Adrenal gland (tissue), 9 donors: ENCODE measurements at regions not wholly inside any gene's neighbourhood (a gene's known extent, or its start where the extent isn't known, plus 50 kb on each side); places are given as distances from the start of the nearest gene placed in this dataset.

Source experiments
- DNase-seq, 7 donors: peaks; one replicate each; pipeline ENCODE4 v3.0.0-alpha.2; 2019 to 2020
- H3K27ac ChIP-seq, 5 donors: fragments of 200-600 bp; sonication (generic) in 4 of 5; 1 replicate in 3 of 5; 2 replicates in 2 of 5; pipeline versions ENCODE4 v1.5.1 to v1.8.0; 2016 to 2020; ENCODE audit warnings: mild to moderate bottlenecking in 1 of 5
- H3K27me3 ChIP-seq: fragments of 200-600 bp; 2 replicates; pipeline ENCODE4 v1.8.0; 2021
- H3K36me3 ChIP-seq, 2 donors: fragments of 200-600 bp; replicated peaks in 1 of 2; 1 replicate in 1 of 2; 2 replicates in 1 of 2; pipeline versions ENCODE4 v1.5.1 to v1.8.0; 2018 to 2022
- H3K4me1 ChIP-seq, 2 donors: fragments of 200-600 bp; replicated peaks in 1 of 2; 1 replicate in 1 of 2; 2 replicates in 1 of 2; pipeline versions ENCODE4 v1.5.1 to v1.8.0; 2018 to 2021
- H3K4me3 ChIP-seq, 4 donors: fragments of 200-600 bp; sonication (generic) in 3 of 4; one replicate each; pipeline ENCODE4 v1.5.1; 2016 to 2018
- H3K9me3 ChIP-seq, 3 donors: fragments of 200-600 bp; sonication (generic) in 1 of 3; replicated peaks in 1 of 3; 1 replicate in 2 of 3; 2 replicates in 1 of 3; pipeline versions ENCODE4 v1.5.1 to v1.8.0; 2016 to 2021
- POLR2A ChIP-seq, 2 donors: fragments of 450-650 bp; IDR thresholded peaks; one replicate each; pipeline ENCODE4 v1.6.1; 2017; ENCODE audit warnings: antibody characterized with exemption in 2 of 2, mild to moderate bottlenecking in 2 of 2, moderate library complexity in 1 of 2
- WGBS, 4 donors: extraction: QIAGEN DNeasy Blood & Tissue Kit in 2 of 4; methylation state at CpG; one replicate each; pipeline versions ENCODE4 v1.1.5 to v1.1.7; 2013 to 2017; 5-methylcytosine and 5-hydroxymethylcytosine counted together
- intact Hi-C, 2 donors: fragments of 100-400 bp; cut with DNase I; formaldehyde crosslinking; loops; one replicate each; pipeline versions ENCODE4 v1.14.1 to v1.15.0; 2022 to 2023
- TF ChIP-seq, protein P1 (sequence below), 6 experiments: fragments of 450-650 bp in 4 of 6; fragments of 200-600 bp in 2 of 6; sonication (generic) in 1 of 6; IDR thresholded peaks; 1 replicate in 5 of 6; 2 replicates in 1 of 6; pipeline versions ENCODE4 v1.5.1 to v1.8.0; 2016 to 2021; ENCODE audit warnings: antibody characterized with exemption in 6 of 6, mild to moderate bottlenecking in 2 of 6, moderate library complexity in 1 of 6
- donor health status: healthy with polysubstance abuse.
- donor health status: Bipolar disorder and iron deficiency.
- donor health status: DM: yes; HTN: yes; CAD: no.
- donor health status: DM: no; HTN: no; CAD: no.
- donor health status: DM: no; HTN: no; CAD: no.

DNA sequence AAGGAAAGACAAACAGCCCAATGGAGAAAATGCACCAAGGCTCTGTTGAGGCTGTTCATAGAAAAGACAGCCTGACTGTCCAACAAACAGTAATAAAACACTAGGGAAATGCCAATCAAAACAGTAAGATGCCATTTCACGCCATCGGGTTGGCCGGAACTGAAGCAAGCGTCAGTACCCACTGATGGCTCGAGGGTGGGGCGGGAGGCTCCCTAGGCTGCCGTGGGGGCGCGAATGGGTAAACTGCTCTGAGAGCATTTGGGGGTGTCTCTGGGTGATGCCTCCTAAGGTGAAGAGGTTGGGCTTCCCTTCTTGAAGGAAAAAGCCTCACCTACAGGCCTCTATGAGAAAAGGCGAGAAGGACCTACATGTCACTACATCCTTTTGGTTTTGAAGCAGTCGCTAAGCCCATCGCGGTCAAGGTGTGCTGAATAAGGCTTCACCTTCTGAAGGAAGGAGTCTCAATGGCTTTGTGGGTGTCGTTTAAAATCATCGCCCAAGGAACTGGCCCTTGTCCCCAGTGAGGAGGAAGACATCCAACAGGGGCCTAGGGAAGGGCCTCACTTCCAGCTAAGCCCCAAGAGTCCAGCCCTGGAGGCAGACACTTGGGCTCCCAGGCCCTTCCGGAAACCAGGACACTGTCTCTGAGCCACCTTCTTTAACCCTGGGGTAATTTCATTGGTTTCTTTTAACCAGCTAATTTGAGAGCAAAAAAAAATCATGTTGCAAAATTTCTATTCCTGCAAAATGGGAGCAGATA, 98.5 kb upstream of the PPP2R2D start:
- intact Hi-C loops, result no loop called here
- H3K4me1 ChIP-seq, result no peaks in the 10 kb centered on the region
- peak in 1 of 7 donors; percentile 1 for DNase-seq
- no peak overlapping the region for H3K27ac ChIP-seq
- H3K27me3 ChIP-seq, result peaks cover 5% of the 10 kb centered on the region
- TF ChIP-seq POLR2A (IDR thresholded peaks at IDR 0.05), result no peak
- TF ChIP-seq, protein P1, sequence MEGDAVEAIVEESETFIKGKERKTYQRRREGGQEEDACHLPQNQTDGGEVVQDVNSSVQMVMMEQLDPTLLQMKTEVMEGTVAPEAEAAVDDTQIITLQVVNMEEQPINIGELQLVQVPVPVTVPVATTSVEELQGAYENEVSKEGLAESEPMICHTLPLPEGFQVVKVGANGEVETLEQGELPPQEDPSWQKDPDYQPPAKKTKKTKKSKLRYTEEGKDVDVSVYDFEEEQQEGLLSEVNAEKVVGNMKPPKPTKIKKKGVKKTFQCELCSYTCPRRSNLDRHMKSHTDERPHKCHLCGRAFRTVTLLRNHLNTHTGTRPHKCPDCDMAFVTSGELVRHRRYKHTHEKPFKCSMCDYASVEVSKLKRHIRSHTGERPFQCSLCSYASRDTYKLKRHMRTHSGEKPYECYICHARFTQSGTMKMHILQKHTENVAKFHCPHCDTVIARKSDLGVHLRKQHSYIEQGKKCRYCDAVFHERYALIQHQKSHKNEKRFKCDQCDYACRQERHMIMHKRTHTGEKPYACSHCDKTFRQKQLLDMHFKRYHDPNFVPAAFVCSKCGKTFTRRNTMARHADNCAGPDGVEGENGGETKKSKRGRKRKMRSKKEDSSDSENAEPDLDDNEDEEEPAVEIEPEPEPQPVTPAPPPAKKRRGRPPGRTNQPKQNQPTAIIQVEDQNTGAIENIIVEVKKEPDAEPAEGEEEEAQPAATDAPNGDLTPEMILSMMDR (IDR thresholded peaks at IDR 0.05), result no peak
- WGBS, 4 donors, result 92 to 96% (median 93%) methylated on average over 16 of the region's 16 CpGs
- no peaks in the 10 kb centered on the region for H3K36me3 ChIP-seq
- no peak overlapping the region for H3K4me3 ChIP-seq
- no peaks in the 10 kb centered on the region for H3K9me3 ChIP-seq

- intact Hi-C loops, result no loop called here
- TF ChIP-seq POLR2A (IDR thresholded peaks at IDR 0.05), result no peak
- TF ChIP-seq, protein P1 (IDR thresholded peaks at IDR 0.05), result no peak
- Histone ChIP-seq H3K36me3 (no peaks in the 10 kb centered on the region), H3K27ac (no peak overlapping the region), H3K27me3 (peaks cover 2% of the 10 kb centered on the region), H3K4me3 (no peak overlapping the region), H3K9me3 (no peaks in the 10 kb centered on the region), H3K4me1 (no peaks in the 10 kb centered on the region)
- 65 to 76% (median 68%) methylated on average over 13 of the region's 13 CpGs for WGBS, 4 donors
- peak in 1 of 7 donors; percentile 3 for DNase-seq
Measured at GRCh38 chr10:131802996-131803395, 97.8 kb upstream of the PPP2R2D start.

- no peaks in the 10 kb centered on the region for H3K27me3 ChIP-seq
Measured at GRCh38 chr10:131803860-131804425, 96.9 kb upstream of the PPP2R2D start.

DNA sequence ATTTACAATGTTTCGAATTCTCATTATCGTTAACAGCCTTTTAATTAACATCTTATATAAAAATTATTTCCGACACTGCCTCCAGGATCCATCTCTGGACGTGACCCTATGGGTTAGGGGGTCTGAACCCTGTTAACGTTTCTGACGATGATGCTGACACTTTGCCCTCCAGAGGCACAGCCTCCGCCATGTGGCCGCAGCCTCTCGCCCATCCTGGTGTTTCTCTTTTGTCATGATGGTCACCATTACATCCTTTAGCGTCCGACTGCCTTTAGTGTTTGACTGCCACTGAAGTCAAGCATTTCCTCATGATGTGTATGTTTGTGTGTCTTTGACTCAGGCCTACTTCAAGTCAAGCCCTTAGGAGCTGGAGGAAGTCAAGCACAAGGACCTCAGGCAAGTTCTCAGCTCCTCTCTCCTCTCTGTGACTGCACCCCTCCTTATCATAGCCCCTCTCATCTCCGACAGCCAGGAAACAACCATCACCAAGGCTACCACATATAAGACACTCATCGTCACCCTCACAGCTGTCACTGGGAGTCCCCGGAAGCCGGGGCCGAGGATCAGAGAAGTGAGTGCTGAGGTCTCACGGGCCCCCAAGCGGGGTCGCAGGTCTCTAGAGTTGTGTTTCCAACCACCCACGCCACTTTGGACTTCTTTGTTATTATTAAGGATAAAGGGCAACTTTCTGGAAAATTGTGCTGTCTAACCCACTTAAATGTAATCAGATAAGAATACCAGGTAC, 96.1 kb upstream of the PPP2R2D start:
- H3K4me1 ChIP-seq, result no peaks in the 10 kb centered on the region
- H3K4me3 ChIP-seq, result no peak overlapping the region
- no peak overlapping the region for H3K27ac ChIP-seq
- TF ChIP-seq, protein P1 (IDR thresholded peaks at IDR 0.05), result no peak
- TF ChIP-seq POLR2A (IDR thresholded peaks at IDR 0.05), result no peak
- no peaks in the 10 kb centered on the region for H3K9me3 ChIP-seq
- intact Hi-C loops, result no loop called here
- peak in 1 of 7 donors; percentile 27 for DNase-seq
- no peaks in the 10 kb centered on the region for H3K27me3 ChIP-seq
- WGBS, 4 donors, result 83 to 85% (median 84%) methylated on average over 20 of the region's 20 CpGs
- H3K36me3 ChIP-seq, result no peaks in the 10 kb centered on the region

More at GRCh38 chr10:131803860-131804425, 96.9 kb upstream of the PPP2R2D start:
- Histone ChIP-seq H3K4me3 (no peak overlapping the region), H3K9me3 (no peaks in the 10 kb centered on the region), H3K36me3 (no peaks in the 10 kb centered on the region), H3K4me1 (no peaks in the 10 kb centered on the region), H3K27ac (no peak overlapping the region)
- peak in 1 of 7 donors; percentile 18 for DNase-seq
- intact Hi-C loops, result no loop called here
- no peak for TF ChIP-seq POLR2A (IDR thresholded peaks at IDR 0.05)
- TF ChIP-seq, protein P1 (IDR thresholded peaks at IDR 0.05), result no peak
- WGBS, 4 donors, result 77 to 91% (median 86%) methylated on average over 9 of the region's 9 CpGs
